ENCODE measurements at regions not wholly inside any gene's neighbourhood (a gene's known extent, or its start where the extent isn't known, plus 50 kb on each side); places are given as distances from the start of the nearest gene placed in this dataset.

- TF ChIP-seq EP300 (IDR thresholded peaks at IDR 0.05) (no peak), POLR2A (IDR thresholded peaks at IDR 0.05) (no peak)
These were observed 138.1 kb upstream of the BET1 start for GRCh38 chr7:94142281-94142680.
